Retina (tissue), 1 donor: ENCODE measurements at regions not wholly inside any gene's neighbourhood (a gene's known extent, or its start where the extent isn't known, plus 50 kb on each side); places are given as distances from the start of the nearest gene placed in this dataset.

ENCODE experiments used
- DNase-seq: peaks from one replicate; pipeline ENCODE4 v3.0.0-alpha.2; 2016

DNA sequence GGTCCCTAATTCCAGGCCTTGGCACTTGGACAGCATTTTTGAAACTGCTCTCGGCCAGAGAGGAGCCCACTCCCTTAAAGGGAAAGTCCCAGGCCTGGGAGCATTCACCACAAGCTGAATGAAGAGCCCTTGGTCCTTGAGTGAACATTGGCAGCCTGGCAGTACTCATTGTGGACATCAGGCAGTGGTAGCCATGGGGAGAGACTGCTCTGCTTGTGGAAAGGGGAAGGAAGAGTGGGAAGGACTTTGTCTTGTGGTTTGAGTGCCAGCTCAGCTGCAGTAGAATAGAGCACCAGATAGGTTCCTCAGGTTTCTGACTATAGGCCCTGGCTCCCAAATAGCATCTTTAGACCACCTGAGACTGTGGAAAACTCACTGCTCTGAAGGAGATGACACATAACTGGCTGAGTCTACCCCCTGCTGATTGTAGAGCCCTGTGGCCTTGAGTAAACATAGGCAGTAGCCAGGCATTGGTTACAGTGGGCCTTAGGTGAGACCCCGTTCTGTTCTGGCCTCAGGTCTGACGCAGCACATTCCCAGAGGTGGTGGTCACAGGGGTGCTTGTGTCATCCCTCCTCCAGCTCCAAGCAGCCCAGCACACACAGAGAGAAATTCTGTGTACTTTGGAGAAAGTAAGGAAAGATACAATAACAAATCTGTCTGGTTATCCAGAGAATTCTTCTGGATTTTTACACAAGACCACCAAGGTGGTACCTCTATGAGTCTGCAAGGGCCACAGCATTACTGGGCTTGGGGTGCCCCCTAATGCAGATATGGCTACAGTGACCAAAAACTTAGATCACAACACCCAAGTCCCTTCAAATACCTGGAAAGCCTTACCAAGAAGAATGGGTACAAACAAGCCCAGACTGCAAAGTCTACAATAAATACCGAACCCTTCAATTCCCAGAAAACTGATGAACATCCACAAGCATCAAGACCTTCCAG is 153.8 kb downstream of the GNAI1 start:
- DNase-seq: peak; percentile 19

GRCh38 chr7:80287400-80288174 is 153.0 kb downstream of the GNAI1 start:
- DNase-seq: no peak

DNA sequence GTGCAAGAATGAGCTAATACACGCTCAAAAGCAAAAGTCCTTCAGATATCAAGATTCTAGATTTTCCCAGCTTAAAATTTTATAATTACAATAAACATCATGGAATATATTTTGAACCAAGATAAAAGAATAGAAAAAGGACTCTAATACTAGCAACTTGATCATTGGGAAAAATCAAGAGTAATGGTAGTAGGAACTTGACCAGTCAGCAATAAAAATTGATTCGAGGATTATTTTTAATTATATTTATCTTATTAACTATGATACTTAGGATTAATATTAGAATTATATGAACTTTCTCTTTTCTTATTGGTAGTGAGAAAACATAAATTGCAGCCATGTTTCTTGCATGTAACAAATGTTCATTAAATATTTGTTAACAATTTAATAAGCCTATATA is 152.0 kb downstream of the GNAI1 start:
- no peak for DNase-seq

- no peak for DNase-seq
Measured at GRCh38 chr7:80284855-80285254, 150.2 kb downstream of the GNAI1 start.

GRCh38 chr7:80279760-80280159 is 145.1 kb downstream of the GNAI1 start:
- DNase-seq: no peak

DNA sequence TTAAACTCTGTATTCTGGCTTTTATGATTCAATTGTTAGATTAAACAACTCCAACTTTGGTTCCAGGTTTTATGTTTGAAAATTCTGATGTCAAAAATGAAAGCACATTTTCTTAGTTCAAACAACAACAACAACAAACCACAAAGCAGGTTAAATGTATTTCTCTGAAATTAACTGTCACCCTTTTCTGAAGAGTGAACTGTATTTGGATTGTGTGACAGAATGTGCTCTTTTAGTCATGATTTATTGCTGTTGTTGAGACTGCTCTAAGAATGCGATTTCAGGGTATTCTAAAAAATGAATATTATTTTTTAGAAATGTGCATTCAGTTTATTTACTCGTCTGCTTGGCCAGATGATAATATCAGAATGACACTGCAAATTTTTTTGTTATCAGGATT is 144.1 kb downstream of the GNAI1 start:
- DNase-seq: no peak

DNA sequence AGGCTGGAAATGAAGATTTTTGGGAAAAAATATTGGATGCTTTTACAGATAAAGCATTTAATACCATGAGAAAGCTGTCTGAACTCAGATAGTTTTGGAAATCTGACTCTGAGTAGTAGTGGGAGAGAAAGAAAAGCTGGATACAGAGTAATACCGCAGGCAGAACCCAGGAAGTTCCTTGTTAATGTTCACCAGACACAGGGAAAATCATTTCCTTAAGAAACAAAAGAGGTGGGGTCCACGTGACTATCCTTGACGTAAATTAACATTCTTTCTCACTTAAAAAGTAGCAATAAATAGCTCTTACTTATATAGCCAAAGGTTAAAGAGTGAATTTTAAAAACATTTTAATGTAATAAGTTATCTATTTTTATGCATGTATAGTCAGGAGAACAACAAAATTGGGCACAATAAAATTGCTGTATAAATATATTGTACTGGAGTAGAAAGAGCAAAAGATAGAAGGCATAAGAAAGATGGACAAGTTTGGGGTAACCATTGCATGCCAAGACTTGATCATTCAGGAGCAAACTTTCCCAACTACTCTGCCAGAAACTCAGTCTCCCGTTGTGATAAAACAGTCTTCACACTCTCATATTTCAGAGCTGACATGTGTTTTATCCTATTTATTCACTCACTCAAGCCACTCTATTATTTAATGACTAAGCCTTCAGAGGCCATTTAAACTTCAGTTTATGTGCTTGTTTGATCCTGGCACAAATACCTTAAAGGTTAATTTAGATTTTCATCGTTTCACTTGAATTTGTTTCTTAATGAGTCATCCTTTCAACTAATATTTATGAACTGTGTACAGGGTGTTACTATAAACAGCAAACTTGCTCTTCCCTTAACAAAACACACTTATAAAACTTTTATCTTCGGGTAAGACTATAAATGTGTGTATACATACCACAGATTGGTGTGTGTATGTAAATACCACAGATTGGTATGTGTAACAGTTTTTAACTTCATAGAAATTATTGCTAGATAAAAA is 143.1 kb downstream of the GNAI1 start:
- no peak for DNase-seq
